Small intestine (tissue), 7 donors: ENCODE measurements at regions not wholly inside any gene's neighbourhood (a gene's known extent, or its start where the extent isn't known, plus 50 kb on each side); places are given as distances from the start of the nearest gene placed in this dataset.

Source experiments
- DNase-seq, 2 donors: peaks; one replicate each; pipeline versions ENCODE4 v3.0.0 to v3.0.0-alpha.2; 2013
- FAIRE-seq: peaks from 2 replicates; lab custom pipeline; 2012; peaks lifted over from hg19 to GRCh38; lab: Jason Lieb, UNC
- H3K27ac ChIP-seq, 3 donors: one replicate each; pipeline ENCODE4 v1.5.1; 2013; ENCODE audit warnings: low read length in 2 of 3, mild to moderate bottlenecking in 2 of 3, control low read depth in 1 of 3, inconsistent platforms in 1 of 3, low read depth in 1 of 3, moderate library complexity in 1 of 3
- H3K27me3 ChIP-seq, 3 donors: one replicate each; pipeline ENCODE4 v1.6.1; 2013; ENCODE audit warnings: low read length in 3 of 3, inconsistent platforms in 1 of 3; ENCODE audit not compliant: control insufficient read depth in 3 of 3, insufficient read depth in 3 of 3
- H3K36me3 ChIP-seq, 3 donors: one replicate each; pipeline ENCODE4 v1.6.1; 2013; ENCODE audit warnings: low read length in 3 of 3, inconsistent platforms in 1 of 3, low read depth in 1 of 3, mild to moderate bottlenecking in 1 of 3, moderate library complexity in 1 of 3; ENCODE audit not compliant: control insufficient read depth in 3 of 3, insufficient read depth in 2 of 3
- H3K4me1 ChIP-seq, 3 donors: one replicate each; pipeline ENCODE4 v1.6.1; 2013; ENCODE audit warnings: low read length in 2 of 3, inconsistent platforms in 1 of 3, low read depth in 1 of 3, mild to moderate bottlenecking in 1 of 3, moderate library complexity in 1 of 3; ENCODE audit not compliant: control insufficient read depth in 3 of 3, insufficient read depth in 2 of 3
- H3K4me3 ChIP-seq, 3 donors: one replicate each; pipeline ENCODE4 v1.5.1; 2013; ENCODE audit warnings: low read length in 3 of 3, control low read depth in 1 of 3, inconsistent platforms in 1 of 3, low read depth in 1 of 3, mild to moderate bottlenecking in 1 of 3, moderate library complexity in 1 of 3
- H3K9me3 ChIP-seq, 2 donors: one replicate each; pipeline ENCODE4 v1.6.1; 2013; ENCODE audit warnings: low read depth in 1 of 2, low read length in 1 of 2; ENCODE audit not compliant: control insufficient read depth in 2 of 2, insufficient read depth in 1 of 2
- WGBS, 3 donors: extraction: QIAGEN DNeasy Blood & Tissue Kit; methylation state at CpG; one replicate each; pipeline ENCODE4 v1.1.7; 2013; 5-methylcytosine and 5-hydroxymethylcytosine counted together
- donor health status: healthy with polysubstance abuse.
- donor health status: control.
- donor health status: control.
- donor health status: Bipolar disorder and iron deficiency.
- donor health status: healthy.

GRCh38 chr5:107248066-107248695, 422.6 kb downstream of the EFNA5 start:
- no peaks in the 10 kb centered on the region for H3K4me1 ChIP-seq
- DNase-seq (peak; percentile 50 to 53), FAIRE-seq (no peak)
- no peaks in the 10 kb centered on the region for H3K36me3 ChIP-seq
- H3K9me3 ChIP-seq = no peaks in the 10 kb centered on the region
- H3K4me3 ChIP-seq = no peak overlapping the region
- no peak overlapping the region for H3K27ac ChIP-seq
- H3K27me3 ChIP-seq = no peaks in the 10 kb centered on the region
- 51 to 60% (median 52%) methylated on average over 10 of the region's 10 CpGs for WGBS, 3 donors

GRCh38 chr5:107247427-107247826, 423.3 kb downstream of the EFNA5 start:
- no peaks in the 10 kb centered on the region for H3K9me3 ChIP-seq
- H3K27me3 ChIP-seq = no peaks in the 10 kb centered on the region

GRCh38 chr5:107243220-107243579, 427.5 kb downstream of the EFNA5 start:
- H3K27me3 ChIP-seq = no peaks in the 10 kb centered on the region
- no peak for FAIRE-seq
- H3K9me3 ChIP-seq = no peaks in the 10 kb centered on the region
- 85 to 95% (median 87%) methylated on average over 3 of the region's 3 CpGs for WGBS, 3 donors
- no peaks in the 10 kb centered on the region for H3K36me3 ChIP-seq
- no peaks in the 10 kb centered on the region for H3K4me1 ChIP-seq
- no peak for DNase-seq
- no peak overlapping the region for H3K4me3 ChIP-seq
- no peak overlapping the region for H3K27ac ChIP-seq

More at GRCh38 chr5:107247427-107247826, 423.3 kb downstream of the EFNA5 start:
- FAIRE-seq (no peak), DNase-seq (no peak)
- 90 to 92% (median 91%) methylated on average over 2 of the region's 2 CpGs for WGBS, 3 donors
- H3K36me3 ChIP-seq = no peaks in the 10 kb centered on the region
- no peak overlapping the region for H3K4me3 ChIP-seq
- H3K27ac ChIP-seq = no peak overlapping the region
- no peaks in the 10 kb centered on the region for H3K4me1 ChIP-seq

GRCh38 chr5:107242411-107243219, 428.1 kb downstream of the EFNA5 start:
- H3K36me3 ChIP-seq = no peaks in the 10 kb centered on the region
- no peak for DNase-seq
- 82 to 90% (median 88%) methylated on average over 3 of the region's 3 CpGs for WGBS, 3 donors
- FAIRE-seq = no peak
- no peaks in the 10 kb centered on the region for H3K9me3 ChIP-seq
- no peaks in the 10 kb centered on the region for H3K27me3 ChIP-seq
- no peak overlapping the region for H3K27ac ChIP-seq
- no peaks in the 10 kb centered on the region for H3K4me1 ChIP-seq
- no peak overlapping the region for H3K4me3 ChIP-seq

GRCh38 chr5:107241841-107242240, 428.9 kb downstream of the EFNA5 start:
- no peaks in the 10 kb centered on the region for H3K36me3 ChIP-seq
- no peaks in the 10 kb centered on the region for H3K4me1 ChIP-seq
- FAIRE-seq (no peak), DNase-seq (no peak)
- no peak overlapping the region for H3K27ac ChIP-seq
- 53 to 73% (median 64%) methylated on average over 1 of the region's 1 CpG for WGBS, 3 donors
- H3K27me3 ChIP-seq = no peaks in the 10 kb centered on the region
- H3K4me3 ChIP-seq = no peak overlapping the region
- no peaks in the 10 kb centered on the region for H3K9me3 ChIP-seq

- 91 to 97% (median 93%) methylated on average over 6 of the region's 6 CpGs for WGBS, 3 donors
- FAIRE-seq (no peak), DNase-seq (no peak)
- no peaks in the 10 kb centered on the region for H3K36me3 ChIP-seq
- H3K27me3 ChIP-seq = no peaks in the 10 kb centered on the region
- H3K4me1 ChIP-seq = no peaks in the 10 kb centered on the region
- no peak overlapping the region for H3K4me3 ChIP-seq
- H3K27ac ChIP-seq = no peak overlapping the region
- H3K9me3 ChIP-seq = no peaks in the 10 kb centered on the region
These were observed 435.6 kb downstream of the EFNA5 start for GRCh38 chr5:107235167-107235566.

GRCh38 chr5:107232788-107233187, 437.9 kb downstream of the EFNA5 start:
- 80 to 94% (median 82%) methylated on average over 4 of the region's 4 CpGs for WGBS, 3 donors
- H3K27me3 ChIP-seq = no peaks in the 10 kb centered on the region
- no peak for FAIRE-seq
- no peaks in the 10 kb centered on the region for H3K9me3 ChIP-seq
- no peak overlapping the region for H3K27ac ChIP-seq
- H3K4me1 ChIP-seq = no peaks in the 10 kb centered on the region
- no peak overlapping the region for H3K4me3 ChIP-seq
- no peaks in the 10 kb centered on the region for H3K36me3 ChIP-seq
- no peak for DNase-seq

- Histone ChIP-seq H3K4me1 (no peaks in the 10 kb centered on the region), H3K36me3 (no peaks in the 10 kb centered on the region), H3K27ac (no peak overlapping the region), H3K27me3 (no peaks in the 10 kb centered on the region), H3K4me3 (no peak overlapping the region), H3K9me3 (no peaks in the 10 kb centered on the region)
- no peak for DNase-seq
- WGBS, 3 donors = 55 to 92% (median 66%) methylated on average over 1 of the region's 1 CpG
- no peak for FAIRE-seq
These were observed 438.4 kb downstream of the EFNA5 start for GRCh38 chr5:107232293-107232692.
